HEK293T (cell line): ENCODE measurements at regions not wholly inside any gene's neighbourhood (a gene's known extent, or its start where the extent isn't known, plus 50 kb on each side); places are given as distances from the start of the nearest gene placed in this dataset.

Experiments used
- CTCF ChIA-PET: fragments of 350-600 bp; formaldehyde crosslinking; extraction: SDS; loops from one replicate; lab custom pipeline; 2021; ENCODE audit warnings: antibody characterized with exemption, inconsistent platforms; lab: Yijun Ruan, JAX
- POLR2A ChIA-PET: fragments of 350-600 bp; formaldehyde crosslinking; extraction: SDS; loops from one replicate; lab custom pipeline; 2020; ENCODE audit warnings: antibody characterized with exemption, inconsistent platforms; lab: Yijun Ruan, JAX
- DNase-seq: peaks from one replicate; pipeline ENCODE4 v3.0.0; 2012; ENCODE audit warnings: mixed read lengths; ENCODE audit errors: extremely low spot score
- ARNT ChIP-seq: fragments of 450-650 bp; IDR thresholded peaks from 2 replicates; pipeline ENCODE4 v1.6.1; 2017; ENCODE audit warnings: mild to moderate bottlenecking
- BHLHE40 ChIP-seq: fragments of 450-650 bp; IDR thresholded peaks from 2 replicates; pipeline ENCODE4 v1.6.1; 2016; ENCODE audit warnings: mild to moderate bottlenecking, moderate library complexity, borderline replicate concordance
- CTBP1 ChIP-seq: fragments of 450-650 bp; IDR thresholded peaks from 2 replicates; pipeline ENCODE4 v1.6.1; 2016; ENCODE audit warnings: borderline replicate concordance
- ELF4 ChIP-seq: fragments of 450-650 bp; IDR thresholded peaks from 2 replicates; pipeline ENCODE4 v1.6.1; 2017; ENCODE audit warnings: antibody characterized with exemption
- FOXA1 ChIP-seq: fragments of 450-650 bp; IDR thresholded peaks from 2 replicates; pipeline ENCODE4 v1.6.1; 2016; ENCODE audit warnings: mild to moderate bottlenecking
- FOXK2 ChIP-seq: fragments of 450-650 bp; IDR thresholded peaks from 2 replicates; pipeline ENCODE4 v1.6.1; 2016; ENCODE audit warnings: mild to moderate bottlenecking
- FOXM1 ChIP-seq: fragments of 450-650 bp; IDR thresholded peaks from 2 replicates; pipeline ENCODE4 v1.6.1; 2017; ENCODE audit warnings: mild to moderate bottlenecking, borderline replicate concordance
- HDGF ChIP-seq: fragments of 450-650 bp; IDR thresholded peaks from 2 replicates; pipeline ENCODE4 v1.6.1; 2017; ENCODE audit warnings: antibody characterized with exemption, borderline replicate concordance
- L3MBTL2 ChIP-seq: fragments of 450-650 bp; conservative IDR thresholded peaks from 2 replicates; pipeline ENCODE4 v1.6.1; 2016; ENCODE audit warnings: mild to moderate bottlenecking
- LEF1 ChIP-seq: fragments of 450-650 bp; IDR thresholded peaks from 2 replicates; pipeline ENCODE4 v1.6.1; 2017; ENCODE audit warnings: mild to moderate bottlenecking, borderline replicate concordance
- NFRKB ChIP-seq: fragments of 450-650 bp; IDR thresholded peaks from 2 replicates; pipeline ENCODE4 v1.6.1; 2016; ENCODE audit warnings: mild to moderate bottlenecking, moderate library complexity
- SP1 ChIP-seq: fragments of 450-650 bp; IDR thresholded peaks from 2 replicates; pipeline ENCODE4 v1.6.1; 2017
- SUZ12 ChIP-seq: fragments of 450-650 bp; IDR thresholded peaks from 2 replicates; pipeline ENCODE4 v1.6.1; 2016; ENCODE audit warnings: mild to moderate bottlenecking
- TARDBP ChIP-seq: fragments of 450-650 bp; IDR thresholded peaks from 2 replicates; pipeline ENCODE4 v1.6.1; 2016
- ZNF384 ChIP-seq: fragments of 450-650 bp; IDR thresholded peaks from 2 replicates; pipeline ENCODE4 v1.6.1; 2016
- TF ChIP-seq, protein P1 (sequence below): fragments of 450-650 bp; IDR thresholded peaks from 2 replicates; pipeline ENCODE4 v1.6.1; 2016

DNA sequence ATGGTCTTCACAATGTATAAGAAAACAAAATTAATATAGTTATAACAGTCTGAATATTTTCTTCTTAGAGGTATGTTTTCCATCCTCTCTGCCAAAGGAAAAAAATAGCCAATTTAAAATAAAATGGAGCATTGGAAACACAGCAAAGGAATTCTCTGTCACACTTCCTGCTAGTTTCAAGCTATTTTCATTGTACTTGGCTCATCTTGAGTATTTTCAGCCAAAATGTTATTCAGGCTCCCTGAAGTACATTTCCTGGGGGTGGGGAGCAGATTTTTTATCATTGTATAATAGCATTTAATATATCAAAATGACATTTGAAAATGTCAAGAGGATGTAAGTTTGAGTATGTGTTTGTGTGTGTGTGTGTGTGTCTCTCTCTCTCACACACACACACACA is 463.6 kb upstream of the REG3G start:
- POLR2A ChIA-PET, result no interaction called here
- no peak for DNase-seq
- TF ChIP-seq ELF4 (no peak), NFRKB (no peak), HDGF (no peak), FOXM1 (no peak), BHLHE40 (no peak), SP1 (no peak), FOXK2 (no peak), TARDBP (no peak), LEF1 (no peak), SUZ12 (no peak), CTBP1 (no peak), ARNT (no peak)
- TF ChIP-seq, protein P1, sequence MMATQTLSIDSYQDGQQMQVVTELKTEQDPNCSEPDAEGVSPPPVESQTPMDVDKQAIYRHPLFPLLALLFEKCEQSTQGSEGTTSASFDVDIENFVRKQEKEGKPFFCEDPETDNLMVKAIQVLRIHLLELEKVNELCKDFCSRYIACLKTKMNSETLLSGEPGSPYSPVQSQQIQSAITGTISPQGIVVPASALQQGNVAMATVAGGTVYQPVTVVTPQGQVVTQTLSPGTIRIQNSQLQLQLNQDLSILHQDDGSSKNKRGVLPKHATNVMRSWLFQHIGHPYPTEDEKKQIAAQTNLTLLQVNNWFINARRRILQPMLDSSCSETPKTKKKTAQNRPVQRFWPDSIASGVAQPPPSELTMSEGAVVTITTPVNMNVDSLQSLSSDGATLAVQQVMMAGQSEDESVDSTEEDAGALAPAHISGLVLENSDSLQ, result no peak
- CTCF ChIA-PET, result no interaction called here

DNA sequence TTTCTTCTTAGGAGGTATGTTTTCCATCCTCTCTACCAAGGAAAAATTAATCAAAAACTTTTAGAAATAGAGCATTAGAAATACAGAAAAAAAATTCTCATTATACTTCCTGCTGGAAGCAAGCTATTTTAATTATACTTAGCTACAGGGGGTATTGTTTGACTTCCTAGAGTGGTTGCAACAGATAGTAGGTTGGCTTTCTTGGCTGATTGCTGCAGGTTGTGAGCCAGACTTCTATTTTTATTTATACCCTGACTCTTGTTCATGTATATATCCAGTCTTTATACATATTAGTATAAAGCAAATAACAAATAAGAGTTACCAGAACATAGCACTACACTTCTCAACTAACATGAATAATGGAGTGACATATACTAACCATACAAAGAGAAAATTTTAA is 460.8 kb upstream of the REG3G start:
- no peak for DNase-seq
- TF ChIP-seq, protein P1, result no peak
- TF ChIP-seq CTBP1, result no peak
- no peak for TF ChIP-seq SP1
- no peak for TF ChIP-seq SUZ12
- TF ChIP-seq ELF4, result no peak
- TF ChIP-seq LEF1, result no peak
- no peak for TF ChIP-seq FOXK2
- ChIA-PET POLR2A (no interaction called here), CTCF (no interaction called here)

DNA sequence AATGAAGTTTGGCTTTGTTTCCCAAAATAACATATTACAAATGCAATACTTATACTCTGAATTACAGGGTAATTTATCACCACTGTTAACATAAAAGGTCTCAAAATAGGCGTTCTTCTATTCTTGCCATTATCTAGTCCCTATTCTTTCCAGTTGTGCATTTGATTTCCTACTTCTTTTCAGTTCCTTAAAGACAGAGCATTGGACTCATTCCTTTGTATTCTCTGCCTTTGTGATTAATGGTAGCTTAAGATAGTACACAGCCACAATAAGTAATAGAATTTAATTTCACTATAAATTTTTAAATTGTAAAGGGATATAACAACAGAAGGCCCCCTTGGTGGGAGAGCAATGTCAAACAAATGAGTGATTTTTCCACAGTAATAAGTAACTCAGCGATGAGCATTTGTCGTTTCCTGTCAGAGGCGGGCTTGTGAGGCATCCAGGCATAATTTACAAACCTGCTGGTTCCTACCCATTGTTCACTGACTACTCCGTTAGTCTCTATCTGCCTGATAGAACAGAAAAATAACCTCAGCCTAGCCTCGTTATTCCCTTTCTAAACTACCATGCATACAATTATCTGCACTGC is 456.6 kb upstream of the REG3G start:
- DNase-seq, result no peak
- TF ChIP-seq HDGF, result no peak
- TF ChIP-seq BHLHE40, result no peak
- no peak for TF ChIP-seq SUZ12
- no peak for TF ChIP-seq ARNT
- no peak for TF ChIP-seq NFRKB
- TF ChIP-seq ELF4, result no peak
- TF ChIP-seq L3MBTL2, result no peak
- TF ChIP-seq LEF1, result no peak
- TF ChIP-seq, protein P1, result no peak
- no peak for TF ChIP-seq FOXM1
- no peak for TF ChIP-seq FOXK2
- no peak for TF ChIP-seq TARDBP
- no peak for TF ChIP-seq SP1
- no peak for TF ChIP-seq FOXA1
- TF ChIP-seq CTBP1, result no peak
- TF ChIP-seq ZNF384, result no peak
- POLR2A ChIA-PET, result no interaction called here
- CTCF ChIA-PET, result no interaction called here

DNA sequence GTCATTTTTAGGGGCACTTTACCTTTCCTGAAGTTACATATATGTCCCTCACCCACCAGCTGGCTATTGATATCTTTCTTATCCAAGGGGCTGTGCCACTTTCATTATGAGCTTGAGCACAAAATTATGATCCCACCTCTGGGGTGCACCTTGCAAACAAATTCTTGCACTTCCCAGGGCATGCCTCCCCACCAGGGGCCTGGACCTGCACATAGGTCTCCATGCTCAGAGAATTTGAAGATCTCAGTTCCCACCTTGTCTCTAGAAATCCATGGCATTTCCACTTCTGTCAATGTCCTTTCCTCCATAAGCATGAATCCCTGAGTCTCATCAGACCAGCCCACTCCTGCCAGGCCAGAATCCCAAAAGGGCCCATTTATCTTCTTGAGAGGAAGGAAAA is 449.1 kb upstream of the REG3G start:
- TF ChIP-seq FOXK2, result no peak
- TF ChIP-seq ZNF384, result no peak
- no peak for TF ChIP-seq SP1
- TF ChIP-seq BHLHE40, result no peak
- TF ChIP-seq TARDBP, result no peak
- no peak for TF ChIP-seq ARNT
- TF ChIP-seq CTBP1, result no peak
- TF ChIP-seq LEF1, result no peak
- TF ChIP-seq FOXM1, result no peak
- TF ChIP-seq, protein P1, result no peak
- no peak for TF ChIP-seq HDGF
- no peak for TF ChIP-seq L3MBTL2
- TF ChIP-seq ELF4, result no peak
- TF ChIP-seq NFRKB, result no peak
- TF ChIP-seq FOXA1, result no peak
- POLR2A ChIA-PET, result no interaction called here
- no peak for DNase-seq
- CTCF ChIA-PET, result no interaction called here

DNA sequence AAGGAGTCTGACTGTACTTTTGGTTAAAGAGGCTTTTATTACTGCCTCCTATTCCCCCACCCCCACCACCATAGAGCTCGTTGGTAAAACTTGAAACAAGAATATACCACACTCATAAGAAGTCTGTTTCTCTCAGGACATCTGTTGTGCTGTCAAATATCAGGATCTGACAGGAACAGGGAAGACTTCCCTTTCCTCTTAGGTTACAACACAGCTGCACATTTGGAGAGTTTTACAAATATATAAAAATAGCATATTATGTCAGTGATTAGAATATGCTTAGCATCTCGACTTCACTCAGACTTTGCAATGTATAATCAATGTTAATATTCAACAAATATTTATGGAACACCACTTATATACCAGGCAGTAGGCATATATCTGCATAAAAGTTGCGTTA is 439.6 kb upstream of the REG3G start:
- TF ChIP-seq ZNF384 (no peak), ELF4 (no peak), SP1 (no peak), BHLHE40 (no peak), FOXK2 (no peak), FOXM1 (no peak), SUZ12 (no peak), NFRKB (no peak), HDGF (no peak)
- CTCF ChIA-PET, result no interaction called here
- no peak for DNase-seq
- POLR2A ChIA-PET, result no interaction called here

DNA sequence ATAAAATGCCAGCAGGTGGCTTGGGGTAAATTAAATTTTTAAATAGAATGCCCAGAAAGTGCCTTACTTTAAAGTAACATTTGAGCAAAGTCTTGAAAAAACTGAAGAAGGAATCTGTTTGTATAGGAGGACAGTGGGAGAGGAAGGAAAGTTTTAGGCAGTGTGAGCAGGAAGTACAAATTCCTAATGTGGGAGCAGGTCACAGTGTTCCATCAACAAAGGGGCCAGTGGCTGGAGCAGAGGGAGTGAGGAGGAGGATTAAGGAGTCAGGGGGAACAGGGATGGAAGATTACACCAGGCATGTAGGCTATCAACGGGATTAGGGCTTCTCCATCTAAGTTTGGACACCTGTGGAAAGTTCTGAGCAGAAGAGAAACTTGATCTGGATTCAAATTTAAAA is 439.2 kb upstream of the REG3G start:
- ChIA-PET POLR2A (no interaction called here), CTCF (no interaction called here)
- TF ChIP-seq TARDBP, result no peak
- TF ChIP-seq NFRKB, result no peak
- TF ChIP-seq HDGF, result no peak
- TF ChIP-seq LEF1, result no peak
- TF ChIP-seq SP1, result no peak
- TF ChIP-seq ELF4, result no peak
- TF ChIP-seq ZNF384, result no peak
- TF ChIP-seq BHLHE40, result no peak
- no peak for TF ChIP-seq SUZ12
- TF ChIP-seq, protein P1, result no peak
- TF ChIP-seq CTBP1, result no peak
- no peak for TF ChIP-seq FOXM1
- no peak for TF ChIP-seq L3MBTL2
- no peak for TF ChIP-seq FOXK2
- no peak for TF ChIP-seq ARNT
- TF ChIP-seq FOXA1, result no peak
- DNase-seq, result no peak
